ENCODE measurements at regions not wholly inside any gene's neighbourhood (a gene's known extent, or its start where the extent isn't known, plus 50 kb on each side); places are given as distances from the start of the nearest gene placed in this dataset.
"Not testable (repeated sequence)": the region's sequence is repeated elsewhere in the genome, so short reads cannot be mapped to it uniquely, and the experiment has no call there.

- peaks cover 0 to 45% of the 10 kb centered on the region in 2 donors for H3K27me3 ChIP-seq
- no peaks in the 10 kb centered on the region for H3K36me3 ChIP-seq
- peaks cover 0 to 12% (median 0%) of the 10 kb centered on the region in 4 donors for H3K9me3 ChIP-seq
- peak overlapping the region in 3 of 4 donors; percentile 0 to 45 (median 26) for H3K4me3 ChIP-seq
- H3K4me1 ChIP-seq, result peaks cover 0 to 13% (median 0%) of the 10 kb centered on the region in 4 donors
- WGBS, 2 donors, result 2 to 5% methylated on average over 33 to 73 of the region's 73 CpGs
- no peak overlapping the region for H3K27ac ChIP-seq
- no peak for TF ChIP-seq EP300 (IDR thresholded peaks at IDR 0.05)
- TF ChIP-seq, protein P1, sequence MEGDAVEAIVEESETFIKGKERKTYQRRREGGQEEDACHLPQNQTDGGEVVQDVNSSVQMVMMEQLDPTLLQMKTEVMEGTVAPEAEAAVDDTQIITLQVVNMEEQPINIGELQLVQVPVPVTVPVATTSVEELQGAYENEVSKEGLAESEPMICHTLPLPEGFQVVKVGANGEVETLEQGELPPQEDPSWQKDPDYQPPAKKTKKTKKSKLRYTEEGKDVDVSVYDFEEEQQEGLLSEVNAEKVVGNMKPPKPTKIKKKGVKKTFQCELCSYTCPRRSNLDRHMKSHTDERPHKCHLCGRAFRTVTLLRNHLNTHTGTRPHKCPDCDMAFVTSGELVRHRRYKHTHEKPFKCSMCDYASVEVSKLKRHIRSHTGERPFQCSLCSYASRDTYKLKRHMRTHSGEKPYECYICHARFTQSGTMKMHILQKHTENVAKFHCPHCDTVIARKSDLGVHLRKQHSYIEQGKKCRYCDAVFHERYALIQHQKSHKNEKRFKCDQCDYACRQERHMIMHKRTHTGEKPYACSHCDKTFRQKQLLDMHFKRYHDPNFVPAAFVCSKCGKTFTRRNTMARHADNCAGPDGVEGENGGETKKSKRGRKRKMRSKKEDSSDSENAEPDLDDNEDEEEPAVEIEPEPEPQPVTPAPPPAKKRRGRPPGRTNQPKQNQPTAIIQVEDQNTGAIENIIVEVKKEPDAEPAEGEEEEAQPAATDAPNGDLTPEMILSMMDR (IDR thresholded peaks at IDR 0.05), result no peak
- no peak for TF ChIP-seq POLR2A (IDR thresholded peaks at IDR 0.05)
- peak in 1 of 2 donors; percentile 5 for DNase-seq (ENCODE audit: low spot score in 2 of 2)
Observed at GRCh38 chr9:71446473-71447411, 321.6 kb downstream of the CEMIP2 start.

GRCh38 chr9:71446106-71446472 is 322.2 kb downstream of the CEMIP2 start:
- H3K27me3 ChIP-seq, result peaks cover 0 to 45% of the 10 kb centered on the region in 2 donors

DNA sequence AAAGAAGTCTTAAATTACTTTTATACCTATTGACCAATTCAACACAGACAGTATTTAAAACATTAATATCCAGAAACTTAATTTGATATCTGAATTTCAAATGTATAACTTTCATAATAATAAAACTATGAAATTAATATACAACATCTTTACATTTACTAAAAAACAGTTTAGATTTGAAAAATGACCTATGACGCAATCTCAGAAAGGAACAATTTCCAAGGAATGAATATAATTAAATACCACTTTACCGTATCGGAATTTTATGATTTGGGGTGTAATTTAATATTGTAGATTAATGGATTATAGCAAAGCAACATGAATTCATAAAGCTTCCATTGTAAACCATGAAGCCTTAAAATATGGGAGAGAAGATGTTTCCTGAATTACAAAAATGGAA is 321.5 kb upstream of the TRPM3 start:
- no peak overlapping the region for H3K27ac ChIP-seq
- no peaks in the 10 kb centered on the region for H3K9me3 ChIP-seq
- H3K27me3 ChIP-seq, result peaks cover 0 to 38% of the 10 kb centered on the region in 2 donors
- 88% methylated on average over 3 of the region's 3 CpGs for WGBS, 2 donors
- H3K4me3 ChIP-seq, result no peak overlapping the region
- TF ChIP-seq EP300 (IDR thresholded peaks at IDR 0.05) (no peak), POLR2A (IDR thresholded peaks at IDR 0.05) (no peak)
- TF ChIP-seq, protein P1 (IDR thresholded peaks at IDR 0.05), result no peak
- DNase-seq (ENCODE audit: low spot score in 2 of 2), result no peak
- H3K4me1 ChIP-seq, result peaks cover 0 to 13% (median 0%) of the 10 kb centered on the region in 4 donors
- no peaks in the 10 kb centered on the region for H3K36me3 ChIP-seq

More at GRCh38 chr9:71446106-71446472, 322.2 kb downstream of the CEMIP2 start:
- no peak for DNase-seq (ENCODE audit: low spot score in 2 of 2)
- peaks cover 0 to 6% (median 0%) of the 10 kb centered on the region in 4 donors for H3K9me3 ChIP-seq
- peaks cover 0 to 13% (median 0%) of the 10 kb centered on the region in 4 donors for H3K4me1 ChIP-seq
- H3K27ac ChIP-seq, result no peak overlapping the region
- peak overlapping the region in 1 of 4 donors; percentile 45 for H3K4me3 ChIP-seq
- H3K36me3 ChIP-seq, result no peaks in the 10 kb centered on the region
- no peak for TF ChIP-seq EP300 (IDR thresholded peaks at IDR 0.05)
- no peak for TF ChIP-seq POLR2A (IDR thresholded peaks at IDR 0.05)
- TF ChIP-seq, protein P1 (IDR thresholded peaks at IDR 0.05), result no peak
- WGBS, 2 donors, result 37 to 42% methylated on average over 14 of the region's 14 CpGs

DNA sequence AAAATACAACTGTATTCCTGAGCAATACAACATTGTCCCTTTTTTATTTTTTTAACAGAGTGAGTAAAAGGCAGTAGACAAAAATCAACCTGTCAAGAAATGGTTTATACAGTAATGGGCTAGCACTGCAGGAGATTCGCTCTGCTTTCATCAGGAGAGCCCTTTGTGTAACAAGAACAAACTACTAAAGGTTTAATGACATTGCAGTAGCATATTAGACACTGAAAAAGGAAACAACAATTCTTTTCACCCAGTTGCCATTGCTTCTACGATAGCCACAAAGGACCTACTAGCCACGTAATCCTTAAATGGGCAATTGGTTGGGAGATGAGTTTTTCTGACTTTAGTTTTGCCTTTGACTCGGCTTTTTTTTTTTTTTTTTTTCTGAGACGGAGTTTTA is 319.8 kb upstream of the TRPM3 start:
- Histone ChIP-seq H3K36me3 (no peaks in the 10 kb centered on the region), H3K27ac (no peak overlapping the region), H3K9me3 (no peaks in the 10 kb centered on the region), H3K4me1 (peaks cover 0 to 3% (median 0%) of the 10 kb centered on the region in 4 donors), H3K27me3 (peaks cover 0 to 21% of the 10 kb centered on the region in 2 donors), H3K4me3 (no peak overlapping the region)
- WGBS, 2 donors, result 73 to 80% methylated on average over 5 of the region's 5 CpGs
- no peak for DNase-seq (ENCODE audit: low spot score in 2 of 2)
- TF ChIP-seq, protein P1 (IDR thresholded peaks at IDR 0.05), result no peak
- no peak for TF ChIP-seq POLR2A (IDR thresholded peaks at IDR 0.05)

DNA sequence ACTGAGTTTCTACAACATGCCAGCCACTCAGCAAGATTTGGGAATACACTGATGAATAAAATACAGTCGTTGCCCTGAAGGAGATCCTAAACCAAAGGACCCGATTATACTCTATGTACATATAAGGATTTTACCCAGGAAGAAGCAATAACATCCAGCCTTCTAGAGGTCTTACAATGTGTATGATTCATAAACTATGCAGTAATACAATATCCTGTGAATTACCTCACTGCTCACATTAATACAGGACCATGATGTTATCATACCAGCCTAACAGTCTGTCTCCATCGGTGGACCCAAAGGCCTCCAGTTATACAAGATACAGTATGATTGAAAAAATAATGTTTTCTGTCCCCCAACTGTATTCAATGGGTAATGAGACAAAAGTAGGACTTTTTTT is 310.5 kb upstream of the TRPM3 start:
- Histone ChIP-seq H3K36me3 (no peaks in the 10 kb centered on the region), H3K4me3 (no peak overlapping the region), H3K4me1 (no peaks in the 10 kb centered on the region), H3K27me3 (no peaks in the 10 kb centered on the region), H3K27ac (no peak overlapping the region), H3K9me3 (no peaks in the 10 kb centered on the region)
- WGBS, 2 donors, result 71% methylated on average over 3 of the region's 3 CpGs
- no peak for TF ChIP-seq EP300 (IDR thresholded peaks at IDR 0.05)
- TF ChIP-seq, protein P1 (IDR thresholded peaks at IDR 0.05), result no peak
- DNase-seq (ENCODE audit: low spot score in 2 of 2), result no peak

- not testable (repeated sequence) for H3K27ac ChIP-seq; H3K36me3 ChIP-seq; H3K4me3 ChIP-seq; H3K27me3 ChIP-seq; DNase-seq (ENCODE audit: low spot score in 2 of 2); H3K4me1 ChIP-seq
- H3K9me3 ChIP-seq, result peaks cover 0 to 20% (median 0%) of the 10 kb centered on the region in 4 donors
- WGBS, 2 donors, result 70 to 85% methylated on average over 2 of the region's 2 CpGs
Observed at GRCh38 chr9:71407341-71407740, 285.9 kb upstream of the TRPM3 start.

Measured in tibial nerve (tissue), 4 donors.